Osteoblast (primary cell): ENCODE measurements at regions not wholly inside any gene's neighbourhood (a gene's known extent, or its start where the extent isn't known, plus 50 kb on each side); places are given as distances from the start of the nearest gene placed in this dataset.
A peak's percentile ranks its signal among the peaks of the same experiment; 100 is the strongest.

ENCODE experiments used
- DNase-seq: peaks from one replicate; pipeline ENCODE4 v3.0.0; 2011; ENCODE audit warnings: low spot score, mixed read lengths; ENCODE audit not compliant: insufficient read length; ENCODE audit errors: missing footprints
- H2AFZ ChIP-seq: 2 replicates; pipeline ENCODE4 v1.6.0; 2011; ENCODE audit warnings: mild to moderate bottlenecking, low read length
- H3K27ac ChIP-seq: 2 replicates; pipeline ENCODE4 v1.5.1; 2011; ENCODE audit warnings: mild to moderate bottlenecking, low read depth, low read length, moderate library complexity
- H3K27me3 ChIP-seq: 2 replicates; pipeline ENCODE4 v1.6.0; 2012; ENCODE audit warnings: mild to moderate bottlenecking, control low read depth, inconsistent platforms, low read length, moderate library complexity; ENCODE audit not compliant: insufficient read depth
- H3K36me3 ChIP-seq: 2 replicates; pipeline ENCODE4 v1.5.1; 2011; ENCODE audit warnings: mild to moderate bottlenecking, low read length, control low read depth, moderate library complexity; ENCODE audit not compliant: insufficient read depth
- H3K4me1 ChIP-seq: 2 replicates; pipeline ENCODE4 v1.5.1; 2011; ENCODE audit warnings: mild to moderate bottlenecking, low read length, control low read depth, moderate library complexity; ENCODE audit not compliant: insufficient read depth
- H3K4me2 ChIP-seq: 2 replicates; pipeline ENCODE4 v1.6.0; 2011; ENCODE audit warnings: mild to moderate bottlenecking, low read length; ENCODE audit not compliant: insufficient read depth
- H3K4me3 ChIP-seq: fragments of 200-600 bp; sonication (generic); 3 replicates; pipeline ENCODE4 v1.5.1; 2012; ENCODE audit warnings: mild to moderate bottlenecking, low read length, inconsistent platforms; ENCODE audit not compliant: insufficient read depth
- H3K79me2 ChIP-seq: 2 replicates; pipeline ENCODE4 v1.6.0; 2012; ENCODE audit warnings: mild to moderate bottlenecking, low read length, control low read depth, inconsistent platforms; ENCODE audit not compliant: insufficient read depth
- H3K9me3 ChIP-seq: 2 replicates; pipeline ENCODE4 v1.5.1; 2011; ENCODE audit warnings: low read depth, low read length, control low read depth
- H4K20me1 ChIP-seq: 2 replicates; pipeline ENCODE4 v1.6.0; 2012; ENCODE audit warnings: mild to moderate bottlenecking, low read length, control low read depth; ENCODE audit not compliant: insufficient read depth
- TF ChIP-seq, protein P1 (sequence below): IDR thresholded peaks from 2 replicates; pipeline ENCODE4 v1.5.1; 2011; ENCODE audit warnings: mild to moderate bottlenecking, low read depth, low read length, moderate library complexity; ENCODE audit errors: extremely low read depth

DNA sequence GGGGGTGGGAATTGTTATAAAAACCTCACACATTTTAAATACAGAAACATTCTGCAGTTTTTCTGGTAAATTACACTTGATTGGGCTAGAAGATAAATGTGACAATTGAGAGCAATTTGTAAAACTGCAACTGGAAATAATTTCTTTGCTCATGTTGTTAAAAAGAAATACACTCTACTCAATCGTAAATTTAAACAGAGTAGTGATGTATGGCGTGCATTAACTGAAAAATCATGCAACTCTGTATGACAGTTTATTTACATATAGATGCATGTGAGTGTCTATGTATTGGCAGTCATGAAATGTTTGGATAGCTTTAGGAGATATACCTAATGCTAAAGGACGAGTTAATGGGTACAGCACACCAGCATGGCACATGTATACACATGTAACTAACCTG is 554.9 kb downstream of the PRELID2 start:
- no peak overlapping the region for H3K4me2 ChIP-seq
- no peaks in the 10 kb centered on the region for H3K36me3 ChIP-seq
- TF ChIP-seq, protein P1, sequence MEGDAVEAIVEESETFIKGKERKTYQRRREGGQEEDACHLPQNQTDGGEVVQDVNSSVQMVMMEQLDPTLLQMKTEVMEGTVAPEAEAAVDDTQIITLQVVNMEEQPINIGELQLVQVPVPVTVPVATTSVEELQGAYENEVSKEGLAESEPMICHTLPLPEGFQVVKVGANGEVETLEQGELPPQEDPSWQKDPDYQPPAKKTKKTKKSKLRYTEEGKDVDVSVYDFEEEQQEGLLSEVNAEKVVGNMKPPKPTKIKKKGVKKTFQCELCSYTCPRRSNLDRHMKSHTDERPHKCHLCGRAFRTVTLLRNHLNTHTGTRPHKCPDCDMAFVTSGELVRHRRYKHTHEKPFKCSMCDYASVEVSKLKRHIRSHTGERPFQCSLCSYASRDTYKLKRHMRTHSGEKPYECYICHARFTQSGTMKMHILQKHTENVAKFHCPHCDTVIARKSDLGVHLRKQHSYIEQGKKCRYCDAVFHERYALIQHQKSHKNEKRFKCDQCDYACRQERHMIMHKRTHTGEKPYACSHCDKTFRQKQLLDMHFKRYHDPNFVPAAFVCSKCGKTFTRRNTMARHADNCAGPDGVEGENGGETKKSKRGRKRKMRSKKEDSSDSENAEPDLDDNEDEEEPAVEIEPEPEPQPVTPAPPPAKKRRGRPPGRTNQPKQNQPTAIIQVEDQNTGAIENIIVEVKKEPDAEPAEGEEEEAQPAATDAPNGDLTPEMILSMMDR, result no peak
- H3K27me3 ChIP-seq, result no peaks in the 10 kb centered on the region
- H3K79me2 ChIP-seq, result no peaks in the 10 kb centered on the region
- no peaks in the 10 kb centered on the region for H3K9me3 ChIP-seq
- no peak overlapping the region for H2AFZ ChIP-seq
- no peak overlapping the region for H3K27ac ChIP-seq
- no peaks in the 10 kb centered on the region for H4K20me1 ChIP-seq
- H3K4me3 ChIP-seq, result no peak overlapping the region
- peaks cover 5% of the 10 kb centered on the region for H3K4me1 ChIP-seq
- DNase-seq, result no peak

DNA sequence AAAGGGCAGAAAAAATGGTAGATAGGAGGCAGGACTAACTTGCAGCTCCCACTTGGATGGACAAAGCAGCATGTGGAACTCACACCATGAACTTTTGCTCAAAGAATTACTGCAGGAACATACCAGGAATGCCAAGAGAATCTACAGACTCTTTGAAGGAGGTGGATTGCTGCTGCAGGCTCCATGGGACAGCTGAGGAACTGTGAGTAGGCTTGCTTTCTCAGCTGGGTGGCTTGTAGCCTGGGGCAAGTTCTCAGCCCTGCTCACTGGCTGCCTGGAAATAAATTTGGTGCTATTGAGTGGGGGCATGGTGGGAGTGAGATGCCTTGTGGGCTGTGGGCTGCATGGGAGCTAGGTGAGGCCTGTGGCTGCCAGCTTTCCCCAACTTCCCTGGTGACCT is 574.5 kb downstream of the PRELID2 start:
- Histone ChIP-seq H3K36me3 (no peaks in the 10 kb centered on the region), H4K20me1 (no peaks in the 10 kb centered on the region), H3K79me2 (no peaks in the 10 kb centered on the region), H3K4me1 (no peaks in the 10 kb centered on the region), H3K27me3 (no peaks in the 10 kb centered on the region), H2AFZ (no peak overlapping the region), H3K4me2 (no peak overlapping the region), H3K27ac (no peak overlapping the region), H3K4me3 (no peak overlapping the region), H3K9me3 (no peaks in the 10 kb centered on the region)
- no peak for DNase-seq
- TF ChIP-seq, protein P1, result no peak

DNA sequence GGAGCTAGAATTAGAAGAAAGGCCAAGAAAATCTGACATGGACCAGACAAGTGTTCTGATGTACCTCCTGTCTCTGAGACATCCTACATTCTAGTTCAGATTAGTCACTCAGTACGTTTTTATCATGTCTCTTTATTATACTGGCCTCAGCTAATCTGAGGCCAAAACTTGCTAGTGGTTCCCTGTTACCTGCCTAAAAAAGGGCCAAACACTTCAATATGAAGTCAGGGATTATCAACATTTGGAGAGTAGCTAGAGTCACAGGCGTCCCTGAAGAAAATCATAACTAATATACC is 587.4 kb downstream of the PRELID2 start:
- H3K27me3 ChIP-seq, result no peaks in the 10 kb centered on the region
- no peaks in the 10 kb centered on the region for H3K9me3 ChIP-seq
- H3K4me2 ChIP-seq, result no peak overlapping the region
- peaks cover 38% of the 10 kb centered on the region for H3K4me1 ChIP-seq
- H3K36me3 ChIP-seq, result no peaks in the 10 kb centered on the region
- no peaks in the 10 kb centered on the region for H3K79me2 ChIP-seq
- no peak for DNase-seq
- TF ChIP-seq, protein P1, result no peak
- H2AFZ ChIP-seq, result peak overlapping the region; percentile 60
- peak overlapping the region; percentile 26 for H3K27ac ChIP-seq
- no peak overlapping the region for H3K4me3 ChIP-seq
- no peaks in the 10 kb centered on the region for H4K20me1 ChIP-seq

DNA sequence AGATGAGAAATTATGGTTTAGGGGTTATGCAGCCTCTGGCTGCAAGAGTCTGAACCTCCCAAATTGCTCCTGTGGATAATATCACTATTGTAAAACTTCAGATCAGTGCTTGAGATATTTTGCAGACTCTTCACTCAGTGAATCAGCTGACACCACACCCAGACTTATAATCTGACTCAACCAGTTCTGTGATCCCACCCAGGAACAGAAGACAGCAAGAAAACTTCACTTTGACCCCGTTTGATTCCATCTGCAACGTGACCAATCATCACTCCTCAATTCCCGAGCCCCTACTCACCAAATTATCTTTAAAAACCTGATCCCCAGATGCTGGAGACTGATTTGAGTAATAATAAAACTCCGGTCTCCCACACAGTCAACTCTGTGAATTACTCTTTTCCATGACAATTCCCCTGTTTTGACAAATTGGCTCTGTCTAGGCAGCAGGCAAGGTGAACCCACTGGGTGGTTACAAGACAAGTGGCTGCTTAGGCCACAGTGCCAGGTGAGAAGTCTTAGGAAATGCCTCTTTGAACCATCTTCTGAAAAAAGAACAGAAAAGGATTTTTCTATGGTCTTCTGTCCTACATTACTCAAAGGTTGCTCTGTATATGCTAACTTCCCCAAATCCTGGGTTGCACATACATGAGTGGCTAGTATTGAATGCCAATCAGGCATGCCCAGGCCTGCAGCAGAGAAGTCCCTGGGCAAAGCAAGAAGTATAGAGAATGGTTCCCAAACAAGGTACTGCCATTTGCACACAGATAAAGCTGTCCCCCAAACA is 588.0 kb downstream of the PRELID2 start:
- H3K27ac ChIP-seq, result peak overlapping the region; percentile 92
- no peak for DNase-seq
- H3K9me3 ChIP-seq, result no peaks in the 10 kb centered on the region
- H3K4me1 ChIP-seq, result peaks cover 40% of the 10 kb centered on the region
- no peaks in the 10 kb centered on the region for H3K79me2 ChIP-seq
- no peaks in the 10 kb centered on the region for H3K27me3 ChIP-seq
- peak overlapping the region; percentile 60 for H2AFZ ChIP-seq
- H3K36me3 ChIP-seq, result no peaks in the 10 kb centered on the region
- no peak overlapping the region for H3K4me3 ChIP-seq
- H3K4me2 ChIP-seq, result peak overlapping the region; percentile 8
- TF ChIP-seq, protein P1, result no peak
- no peaks in the 10 kb centered on the region for H4K20me1 ChIP-seq
